HG03469 (cell line): ENCODE measurements at regions not wholly inside any gene's neighbourhood (a gene's known extent, or its start where the extent isn't known, plus 50 kb on each side); places are given as distances from the start of the nearest gene placed in this dataset.
"Not testable (repeated sequence)": the region's sequence is repeated elsewhere in the genome, so short reads cannot be mapped to it uniquely, and the experiment has no call there.

ENCODE experiments used
- ATAC-seq: cut with Tn5 transposase; IDR thresholded peaks from one replicate; pipeline ENCODE4 v1.9.1; 2021; ENCODE audit warnings: mild to moderate bottlenecking, moderate library complexity, moderate number of reproducible peaks; ENCODE audit not compliant: unreplicated experiment

DNA sequence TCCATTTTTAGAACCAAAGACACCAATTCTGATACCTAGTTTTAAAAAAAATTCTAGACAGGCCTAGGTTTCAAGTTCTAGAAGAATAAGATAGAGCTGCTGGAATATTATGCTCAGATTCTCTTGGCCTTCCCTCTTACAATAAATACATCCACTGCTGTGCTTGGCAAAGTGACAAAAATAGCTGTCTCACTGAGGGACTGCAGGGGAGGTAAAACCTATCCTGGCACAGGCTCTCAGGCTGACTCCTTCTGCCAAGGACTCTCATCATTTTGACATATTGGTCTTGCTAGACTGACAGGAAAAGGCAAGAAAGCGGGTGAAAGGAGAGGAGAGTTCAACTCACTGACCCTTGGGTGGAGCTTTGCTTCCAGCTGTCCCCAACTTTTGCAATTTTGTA is 197.0 kb upstream of the LHX8 start:
- no peak for ATAC-seq

DNA sequence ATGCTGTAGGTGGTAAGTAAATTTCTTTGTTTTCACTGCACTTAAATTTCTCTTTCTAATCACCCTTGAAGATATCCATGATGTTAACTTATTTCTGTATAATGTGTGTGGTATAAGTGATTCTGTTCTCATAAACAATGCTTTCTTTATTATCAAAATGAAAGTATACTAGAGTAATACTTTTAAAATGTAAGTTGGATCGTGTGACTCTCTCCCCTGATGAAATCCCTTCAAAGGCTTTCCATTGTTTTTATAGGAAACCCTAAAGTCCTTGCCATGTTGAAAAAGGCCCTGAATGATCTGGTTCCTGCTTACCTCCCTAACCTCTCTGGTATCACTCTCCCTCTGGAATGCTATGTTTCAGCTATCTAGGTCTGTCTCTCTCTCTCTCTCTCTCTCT is 191.1 kb upstream of the LHX8 start:
- ATAC-seq = no peak

DNA sequence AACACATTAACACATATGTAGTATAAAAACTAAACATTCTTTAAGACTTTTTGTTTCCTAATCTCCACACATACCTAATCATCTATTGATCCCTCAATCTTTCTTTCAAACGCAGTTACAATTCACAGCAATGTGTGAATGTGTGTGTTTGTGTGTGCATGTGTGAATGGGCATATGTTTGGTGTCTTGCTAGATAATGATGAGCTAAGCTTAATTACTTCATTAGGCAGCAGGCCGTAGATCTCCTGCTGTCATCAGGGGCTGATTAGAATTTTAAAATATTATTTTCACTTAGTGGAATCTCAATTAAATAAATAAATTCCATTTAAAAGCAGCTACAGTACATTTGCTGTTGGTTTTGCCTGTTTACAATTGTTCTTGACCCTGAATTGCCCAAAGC is 187.8 kb upstream of the LHX8 start:
- ATAC-seq = no peak

DNA sequence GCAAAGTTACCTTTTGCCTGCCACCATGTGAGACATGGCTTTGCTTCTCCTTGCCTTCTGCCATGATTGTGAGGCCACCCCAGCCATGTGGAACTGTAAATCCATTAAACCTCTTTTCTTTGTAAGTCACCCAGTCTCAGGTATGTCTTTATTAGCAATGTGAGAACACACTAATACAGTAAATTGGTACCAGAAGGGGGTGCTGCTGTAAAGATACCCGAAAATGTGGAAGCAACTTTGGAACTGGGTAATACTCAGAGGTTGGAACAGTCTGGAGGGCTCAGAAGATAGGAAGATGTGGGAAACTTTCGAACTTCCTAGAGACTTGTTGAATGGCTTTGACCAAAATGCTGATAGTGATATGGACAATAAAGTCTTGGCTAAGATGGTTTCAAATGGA is 184.8 kb upstream of the LHX8 start:
- not testable (repeated sequence) for ATAC-seq

DNA sequence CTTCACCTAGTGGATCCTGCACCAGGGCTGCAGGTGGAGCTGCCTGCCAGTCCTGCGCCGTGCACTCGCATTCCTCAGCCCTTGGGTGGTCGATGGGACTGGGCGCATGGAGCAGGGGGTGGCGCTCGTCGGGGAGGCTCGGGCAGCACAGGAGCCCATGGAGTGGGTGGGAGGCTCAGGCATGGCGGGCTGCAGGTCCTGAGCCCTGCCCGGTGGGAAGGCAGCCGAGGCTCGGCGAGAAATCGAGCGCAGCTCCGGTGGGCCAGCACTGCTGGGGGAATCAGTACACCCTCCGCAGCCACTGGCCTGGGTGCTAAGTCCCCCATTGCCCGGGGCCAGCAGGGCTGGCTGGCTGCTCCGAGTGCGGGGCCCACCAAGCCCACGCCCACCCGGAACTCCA is 182.2 kb upstream of the LHX8 start:
- ATAC-seq = not testable (repeated sequence)

DNA sequence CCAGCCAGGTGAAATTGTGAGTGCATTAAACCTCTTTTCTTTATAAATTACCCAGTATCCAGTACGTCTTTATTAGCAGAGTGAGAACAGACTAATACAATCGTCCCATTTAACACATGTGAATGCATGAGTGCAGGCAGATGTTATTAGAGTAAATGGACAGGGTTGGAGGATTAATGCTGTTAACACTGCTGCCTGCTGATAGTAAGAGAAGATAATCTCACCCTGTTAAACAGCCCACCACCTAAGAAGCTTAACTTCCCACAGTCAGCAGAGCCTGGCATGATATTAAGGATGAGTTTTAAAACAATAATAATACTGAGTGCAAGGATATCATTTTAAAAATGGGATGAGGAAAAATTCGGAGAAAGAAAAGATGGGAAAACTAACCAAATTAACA is 181.4 kb upstream of the LHX8 start:
- ATAC-seq = no peak

DNA sequence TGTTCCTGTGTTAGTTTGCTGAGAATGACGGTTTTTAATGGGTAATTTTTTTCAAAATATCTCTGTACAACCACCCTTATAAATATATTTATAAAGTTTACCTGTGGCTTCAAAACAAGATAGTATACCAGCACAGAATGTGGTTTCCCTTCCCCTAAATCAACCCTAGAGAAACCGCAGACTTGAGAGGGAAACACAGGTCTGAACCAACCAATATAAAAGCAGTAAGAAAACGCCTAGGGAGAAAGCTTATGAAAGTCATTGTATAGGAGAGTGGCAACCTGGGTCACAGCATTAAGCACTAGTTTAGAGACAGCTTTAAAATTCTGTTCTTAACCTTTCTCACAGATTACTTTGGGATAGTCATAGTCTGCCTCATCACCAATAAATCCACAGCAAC is 180.6 kb upstream of the LHX8 start:
- no peak for ATAC-seq

DNA sequence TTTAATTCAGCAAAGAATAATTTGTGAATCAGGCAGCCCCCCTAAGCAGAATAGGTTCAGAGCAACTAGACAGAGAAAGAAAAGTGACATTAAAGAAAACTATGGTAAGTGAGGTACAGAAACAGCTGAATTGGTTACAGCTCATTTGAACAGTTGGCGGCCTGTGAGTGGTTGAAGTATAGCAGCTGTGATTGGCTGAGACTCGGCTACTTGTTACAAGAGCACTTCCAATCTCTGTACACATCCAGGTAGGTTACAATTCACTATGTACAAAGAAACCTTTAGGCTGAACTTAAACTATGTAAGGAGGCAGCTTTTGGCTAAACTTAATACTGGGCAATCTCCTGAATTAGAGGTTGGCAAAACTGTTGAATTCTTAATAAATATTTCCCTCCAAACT is 171.1 kb upstream of the LHX8 start:
- ATAC-seq = no peak

DNA sequence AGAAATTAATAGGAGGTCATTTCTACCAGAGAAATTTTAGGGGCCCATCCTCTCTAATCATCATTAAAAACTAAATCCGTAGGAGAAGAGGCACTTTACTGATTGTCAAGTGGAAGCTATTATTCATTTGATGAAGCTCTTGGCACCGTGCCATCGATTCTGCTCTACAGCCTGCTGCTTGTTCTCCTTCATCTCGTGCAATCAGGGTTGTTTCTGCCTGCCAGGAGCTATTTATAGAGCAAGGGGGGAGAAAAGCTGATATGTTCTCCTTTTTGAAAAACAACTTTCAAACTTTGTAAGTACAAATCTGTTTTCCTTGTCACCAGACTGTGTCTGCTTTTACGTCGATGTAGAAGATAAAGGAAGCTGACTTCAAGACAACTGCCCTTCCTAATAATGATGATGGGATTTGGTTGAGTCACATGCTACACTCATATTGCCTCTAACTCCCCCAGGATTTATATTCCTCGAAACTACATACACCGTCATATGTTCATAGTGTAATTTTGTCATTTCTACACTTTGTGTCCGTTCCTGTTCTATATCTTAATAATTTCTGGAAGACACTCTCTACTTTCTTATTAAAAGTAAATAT is 169.6 kb upstream of the LHX8 start:
- no peak for ATAC-seq

DNA sequence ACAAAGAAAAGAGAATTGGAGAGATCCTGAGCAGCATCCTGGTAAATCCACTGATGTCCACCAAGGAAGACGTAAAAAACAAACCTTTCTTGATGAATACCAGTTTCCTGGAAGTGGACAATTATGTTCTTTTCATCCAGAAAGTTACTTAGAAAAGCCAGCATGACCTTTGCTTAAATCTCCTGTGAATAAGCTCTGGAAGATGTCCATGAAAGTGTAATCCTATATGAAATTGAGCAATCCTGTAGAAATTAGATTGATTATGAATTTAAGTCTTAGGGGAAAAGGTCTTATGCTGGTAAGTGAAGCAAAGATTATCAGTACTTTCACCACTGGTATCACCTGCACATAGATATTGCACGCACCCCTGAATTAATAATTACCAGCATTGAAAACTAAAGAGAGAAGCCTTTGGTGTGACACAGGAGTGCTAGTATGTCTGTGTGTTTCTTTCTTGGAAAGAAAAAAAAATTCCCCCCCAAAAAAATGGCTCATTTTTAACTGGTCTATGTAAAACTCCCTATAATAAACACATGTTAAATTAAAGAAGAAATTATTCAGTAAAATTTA is 164.5 kb upstream of the LHX8 start:
- ATAC-seq = no peak

DNA sequence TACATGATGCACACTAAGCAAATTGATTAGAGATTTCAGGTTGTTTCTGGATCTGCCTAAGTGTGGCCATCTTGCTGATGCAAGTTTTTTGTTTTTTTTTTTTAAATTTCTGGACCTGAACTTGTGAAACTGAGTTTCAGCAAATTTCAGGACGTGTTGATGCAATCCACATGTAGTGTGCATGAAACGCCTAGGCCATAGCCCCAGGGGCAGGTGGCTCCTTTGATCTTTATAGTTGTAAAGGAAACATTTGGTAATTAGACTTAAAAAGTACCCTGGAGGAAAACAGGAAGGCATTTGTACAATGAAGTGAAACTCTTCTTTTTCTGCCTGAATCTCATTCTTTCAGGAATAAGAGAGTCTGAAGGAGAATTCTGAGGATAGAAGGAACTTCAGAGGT is 162.2 kb upstream of the LHX8 start:
- ATAC-seq = no peak

DNA sequence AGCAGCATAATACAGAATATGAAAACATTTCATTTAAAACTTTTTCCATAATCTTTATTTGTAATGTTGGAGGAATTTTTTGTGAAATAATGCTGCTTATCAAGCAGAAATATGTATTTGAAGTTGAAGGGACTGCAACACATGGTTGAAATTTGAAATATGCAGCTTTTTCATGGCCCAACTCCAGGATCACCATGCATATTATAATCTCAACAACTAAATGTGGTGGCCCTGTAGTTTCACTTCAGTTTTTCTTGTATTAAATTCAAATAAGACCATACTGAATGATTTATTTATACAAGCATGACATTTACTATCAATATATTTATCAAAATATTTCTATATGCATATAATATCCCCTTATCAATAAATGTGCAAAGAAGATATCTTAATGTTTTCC is 157.7 kb upstream of the LHX8 start:
- ATAC-seq = no peak

DNA sequence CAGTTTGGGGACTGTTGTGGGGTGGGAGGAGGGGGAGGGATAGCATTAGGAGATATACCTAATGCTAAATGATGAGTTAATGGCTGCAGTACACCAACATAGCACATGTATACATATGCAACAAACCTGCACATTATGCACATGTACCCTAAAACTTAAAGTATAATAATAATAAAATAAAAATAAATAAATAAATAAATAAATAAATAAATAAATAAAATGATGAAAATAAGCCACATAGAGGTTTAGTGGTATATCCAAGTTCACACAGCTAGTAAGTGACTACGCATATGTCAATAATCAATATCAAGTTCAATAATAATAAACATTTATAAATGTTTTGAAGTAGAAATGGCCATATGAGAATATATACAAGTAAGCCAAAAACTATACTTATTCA is 141.7 kb upstream of the LHX8 start:
- ATAC-seq = not testable (repeated sequence)

DNA sequence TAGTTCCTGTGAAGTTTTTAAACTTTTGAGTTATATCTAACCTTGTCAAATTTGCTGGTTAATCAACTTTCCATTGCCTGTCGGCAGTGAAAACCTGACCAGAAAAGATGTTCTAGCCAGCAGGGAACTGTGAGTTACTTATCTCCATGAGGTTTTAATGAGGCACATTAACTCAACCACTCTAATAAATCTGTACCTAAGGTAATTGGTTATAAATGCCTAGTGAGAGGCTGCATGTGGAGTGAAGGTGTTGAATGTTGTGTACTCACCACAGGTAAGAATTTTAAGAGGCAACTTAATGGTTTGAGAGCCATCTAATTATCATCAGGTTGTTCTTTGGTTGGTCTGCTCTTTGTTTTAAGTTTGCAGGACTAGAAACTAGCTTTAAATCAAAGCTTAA is 138.4 kb upstream of the LHX8 start:
- no peak for ATAC-seq

DNA sequence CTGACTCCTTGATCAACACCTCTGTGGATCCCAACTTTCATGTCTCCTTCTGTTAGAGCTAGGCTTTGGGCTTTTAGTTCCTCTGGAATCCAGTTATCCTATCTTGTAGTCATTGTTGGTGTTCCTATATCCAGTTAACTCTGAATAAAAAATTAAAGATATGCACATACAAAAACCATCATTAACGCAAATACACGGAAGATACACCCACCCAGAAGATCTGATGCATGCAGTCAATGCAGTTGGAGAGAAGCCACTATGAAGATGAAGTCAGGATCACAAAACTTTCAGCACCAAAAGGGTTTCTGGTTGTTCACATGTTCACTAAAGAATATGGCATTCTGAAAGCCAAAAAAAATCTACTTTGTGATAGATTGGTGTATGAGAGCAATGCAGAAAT is 123.6 kb upstream of the LHX8 start:
- ATAC-seq = no peak

DNA sequence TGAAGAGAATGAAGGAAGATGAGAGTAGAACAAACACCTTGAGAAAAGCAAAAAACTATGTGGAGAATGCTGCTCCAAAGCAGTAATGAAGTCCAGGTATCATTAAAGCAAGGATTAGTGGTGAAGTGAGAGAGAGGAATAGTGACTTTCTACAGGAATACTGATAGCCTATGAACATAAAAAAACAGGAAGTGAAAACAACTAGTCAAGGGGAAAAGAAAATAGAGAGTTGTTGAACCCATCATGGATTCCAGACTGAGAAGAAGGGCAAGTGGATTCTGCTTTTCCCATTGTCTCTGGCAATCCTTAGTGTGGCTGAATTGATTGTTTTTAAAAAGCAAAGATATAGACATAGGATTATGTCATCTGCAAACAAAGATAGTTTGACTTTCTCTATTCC is 119.9 kb upstream of the LHX8 start:
- no peak for ATAC-seq

DNA sequence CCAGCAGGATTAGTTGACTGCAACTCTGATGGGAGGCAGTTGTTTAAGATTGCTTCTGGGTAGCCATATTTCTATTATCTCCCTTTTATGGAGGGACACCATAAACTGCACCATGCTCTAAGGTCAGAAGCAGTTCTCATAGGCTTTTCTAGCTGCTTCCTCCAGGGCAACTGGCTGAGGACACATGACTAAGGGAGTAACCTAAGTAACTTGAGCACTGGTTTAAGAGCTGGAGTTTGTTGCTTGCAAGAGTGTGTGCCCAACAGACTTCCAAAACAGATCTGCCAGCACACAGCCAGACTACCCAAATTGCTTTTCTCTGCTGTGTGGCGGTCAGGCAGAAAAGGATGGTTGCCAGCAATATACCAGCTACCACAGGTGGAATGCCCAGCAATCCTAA is 111.2 kb upstream of the LHX8 start:
- ATAC-seq = no peak

DNA sequence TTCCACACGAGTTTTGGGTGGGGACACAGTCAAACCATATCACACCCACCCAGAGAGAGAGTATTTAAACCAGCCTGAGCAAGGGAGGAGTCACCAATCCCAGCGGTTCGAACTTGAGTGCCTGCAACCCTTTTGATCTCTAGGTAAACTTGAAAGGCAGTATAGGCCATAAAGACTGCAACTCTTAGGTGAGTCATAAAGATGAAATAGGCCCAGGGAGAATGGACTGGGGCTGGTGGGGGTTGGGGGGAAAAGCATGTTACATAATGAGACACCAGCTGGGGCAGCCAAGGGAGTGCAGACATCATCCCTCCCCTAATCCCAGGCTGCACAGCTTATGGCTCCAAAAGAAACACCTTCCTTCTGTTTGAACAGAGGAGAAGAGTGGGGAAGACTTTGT is 99.8 kb upstream of the LHX8 start:
- no peak for ATAC-seq

DNA sequence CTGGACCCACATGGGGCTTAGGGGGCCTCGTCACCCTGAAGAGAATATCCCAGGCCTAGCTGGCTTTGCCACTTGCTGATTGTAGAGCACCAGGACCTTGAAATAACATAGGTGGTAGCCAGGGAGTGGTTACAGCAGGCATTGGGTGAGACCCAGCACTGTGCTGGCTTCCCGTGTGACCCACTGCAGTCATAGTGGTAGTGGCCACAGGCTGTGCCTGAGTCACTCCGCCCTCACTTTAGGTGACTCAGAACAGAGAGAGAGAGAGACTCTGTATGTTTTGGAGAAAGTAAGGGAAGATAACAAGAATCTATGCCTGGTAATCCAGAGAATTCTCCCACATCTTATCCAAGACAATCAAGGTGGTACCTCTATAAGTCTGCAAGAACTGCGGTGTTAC is 98.7 kb upstream of the LHX8 start:
- ATAC-seq = no peak

DNA sequence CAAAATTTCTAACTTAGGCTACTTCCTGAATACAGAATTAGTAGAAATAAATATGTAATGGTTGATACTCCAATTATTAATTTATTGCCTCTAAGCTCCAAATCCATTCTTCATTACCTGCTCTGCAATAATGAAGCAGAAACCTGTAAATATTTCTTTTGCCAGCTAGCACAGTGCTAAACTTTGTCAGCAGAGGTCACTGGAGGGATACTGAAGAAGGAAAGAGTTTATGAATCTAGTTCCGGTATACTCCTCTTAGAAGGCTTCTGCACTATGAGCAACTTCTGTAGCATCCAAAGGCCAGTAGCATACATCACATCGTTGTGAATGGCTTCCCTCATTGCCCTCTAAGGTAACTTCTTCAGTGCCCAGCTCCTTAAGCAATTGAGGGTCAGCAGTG is 81.0 kb upstream of the LHX8 start:
- ATAC-seq = no peak

DNA sequence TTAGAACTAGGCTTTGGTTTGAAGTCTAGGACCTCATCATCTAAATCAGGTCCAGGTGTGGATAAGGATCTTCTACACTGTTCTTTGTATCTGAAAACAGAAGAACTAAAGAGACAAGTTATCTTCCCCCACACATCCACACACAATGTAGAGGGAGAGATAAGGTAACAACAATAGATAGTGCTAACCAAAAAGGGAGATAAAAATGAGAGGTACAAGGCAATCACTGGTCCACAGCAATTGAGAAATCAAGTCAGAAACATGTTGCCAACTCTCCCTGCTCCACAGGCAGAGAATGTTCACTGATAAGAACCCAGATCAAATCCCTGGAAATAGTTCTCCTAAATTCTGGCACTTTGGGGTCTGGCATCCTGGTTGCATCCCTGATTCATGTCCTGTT is 75.8 kb upstream of the LHX8 start:
- ATAC-seq = no peak

DNA sequence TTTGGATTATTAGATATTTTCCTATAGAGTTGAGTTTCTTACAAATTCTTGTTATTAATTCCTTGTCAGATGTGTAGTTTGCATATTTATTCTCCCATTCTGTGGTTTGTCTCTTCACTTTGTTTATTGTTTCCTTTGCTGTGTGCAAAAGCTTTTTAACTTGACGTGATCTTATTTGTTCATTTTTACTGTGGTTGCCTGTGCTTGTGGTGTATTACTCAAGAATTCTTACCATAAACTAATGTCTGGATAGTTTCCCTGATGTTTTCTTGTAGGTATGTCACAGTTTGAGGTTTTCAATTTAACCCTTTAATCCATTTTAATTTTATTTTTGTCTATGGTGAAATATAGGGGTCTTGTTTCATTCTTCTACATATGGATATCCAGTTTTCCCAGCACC is 72.1 kb upstream of the LHX8 start:
- ATAC-seq = no peak

DNA sequence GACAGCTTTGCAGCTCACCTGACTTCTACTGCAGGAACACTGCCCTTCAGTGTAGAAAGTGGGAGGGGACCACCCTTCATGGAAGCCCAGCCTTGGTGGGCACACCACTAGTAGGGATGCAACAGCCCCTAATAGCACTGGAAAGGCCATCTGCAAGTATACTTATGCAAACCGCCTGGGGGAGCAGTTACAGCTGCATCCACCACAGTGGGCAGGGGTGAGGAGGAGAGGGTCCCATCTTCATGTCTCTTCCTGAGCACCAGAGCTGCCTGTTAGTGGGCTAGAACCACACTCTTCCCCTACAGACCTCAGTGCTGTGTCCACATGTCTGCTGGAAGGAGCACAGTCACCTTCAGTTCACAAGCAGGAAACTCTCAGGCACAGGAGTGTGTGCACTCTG is 66.2 kb upstream of the LHX8 start:
- no peak for ATAC-seq
